ENCODE measurements at regions not wholly inside any gene's neighbourhood (a gene's known extent, or its start where the extent isn't known, plus 50 kb on each side); places are given as distances from the start of the nearest gene placed in this dataset.

DNA sequence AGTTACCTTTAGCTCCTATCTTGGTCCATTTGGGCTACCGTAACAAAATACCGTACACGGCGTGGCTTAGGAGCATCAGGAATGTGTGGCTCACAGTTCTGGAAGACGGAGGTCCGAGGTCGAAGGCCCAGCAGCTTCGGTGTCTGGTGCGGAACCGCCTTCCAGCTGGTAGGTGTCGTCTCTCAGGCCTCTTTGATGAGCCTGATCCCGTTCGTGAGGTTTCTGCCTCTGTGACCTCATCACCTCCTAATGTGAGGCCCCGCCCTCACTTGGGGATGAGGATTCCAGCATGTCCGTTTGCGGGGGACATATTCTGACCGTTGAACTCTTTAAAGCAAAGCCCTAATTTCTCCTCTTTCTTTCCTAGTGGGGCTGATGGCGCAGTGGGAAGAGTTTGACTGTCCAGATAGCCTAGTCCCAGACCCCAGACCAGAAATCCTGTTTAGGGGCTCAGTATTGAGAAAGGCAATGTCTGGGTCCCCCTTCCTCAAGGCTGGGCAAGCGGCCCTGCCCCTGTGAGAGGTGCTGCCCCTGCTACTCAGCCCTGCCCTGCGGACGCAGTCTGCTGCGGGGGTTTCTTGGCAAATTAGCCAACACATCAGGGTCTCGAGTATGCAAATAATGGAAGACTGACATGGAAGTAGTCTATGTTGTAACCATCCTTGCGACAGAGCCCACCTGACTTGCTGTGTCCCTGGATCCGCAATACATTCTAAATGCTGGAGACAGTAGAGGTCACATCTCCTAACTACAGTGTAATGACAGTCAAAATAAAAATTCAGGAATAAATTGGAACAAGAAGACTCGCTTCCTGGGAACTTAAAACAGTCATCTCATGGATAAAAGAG, 128.0 kb downstream of the ASB1 start:
- Histone ChIP-seq H3K27me3 (no peaks in the 10 kb centered on the region), H3K36me3 (no peaks in the 10 kb centered on the region), H3K4me3 (no peak overlapping the region), H3K4me1 (no peaks in the 10 kb centered on the region), H3K9me3 (no peaks in the 10 kb centered on the region), H3K27ac (no peak overlapping the region)
- TF ChIP-seq, protein P1, sequence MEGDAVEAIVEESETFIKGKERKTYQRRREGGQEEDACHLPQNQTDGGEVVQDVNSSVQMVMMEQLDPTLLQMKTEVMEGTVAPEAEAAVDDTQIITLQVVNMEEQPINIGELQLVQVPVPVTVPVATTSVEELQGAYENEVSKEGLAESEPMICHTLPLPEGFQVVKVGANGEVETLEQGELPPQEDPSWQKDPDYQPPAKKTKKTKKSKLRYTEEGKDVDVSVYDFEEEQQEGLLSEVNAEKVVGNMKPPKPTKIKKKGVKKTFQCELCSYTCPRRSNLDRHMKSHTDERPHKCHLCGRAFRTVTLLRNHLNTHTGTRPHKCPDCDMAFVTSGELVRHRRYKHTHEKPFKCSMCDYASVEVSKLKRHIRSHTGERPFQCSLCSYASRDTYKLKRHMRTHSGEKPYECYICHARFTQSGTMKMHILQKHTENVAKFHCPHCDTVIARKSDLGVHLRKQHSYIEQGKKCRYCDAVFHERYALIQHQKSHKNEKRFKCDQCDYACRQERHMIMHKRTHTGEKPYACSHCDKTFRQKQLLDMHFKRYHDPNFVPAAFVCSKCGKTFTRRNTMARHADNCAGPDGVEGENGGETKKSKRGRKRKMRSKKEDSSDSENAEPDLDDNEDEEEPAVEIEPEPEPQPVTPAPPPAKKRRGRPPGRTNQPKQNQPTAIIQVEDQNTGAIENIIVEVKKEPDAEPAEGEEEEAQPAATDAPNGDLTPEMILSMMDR (IDR thresholded peaks at IDR 0.05), result no peak
- no peak for FAIRE-seq
- intact Hi-C loops (cut with DNase I), result no loop called here
- WGBS, 2 donors, result 65 to 67% methylated on average over 26 of the region's 26 CpGs
- no peak for DNase-seq
- no peak for ATAC-seq

DNA sequence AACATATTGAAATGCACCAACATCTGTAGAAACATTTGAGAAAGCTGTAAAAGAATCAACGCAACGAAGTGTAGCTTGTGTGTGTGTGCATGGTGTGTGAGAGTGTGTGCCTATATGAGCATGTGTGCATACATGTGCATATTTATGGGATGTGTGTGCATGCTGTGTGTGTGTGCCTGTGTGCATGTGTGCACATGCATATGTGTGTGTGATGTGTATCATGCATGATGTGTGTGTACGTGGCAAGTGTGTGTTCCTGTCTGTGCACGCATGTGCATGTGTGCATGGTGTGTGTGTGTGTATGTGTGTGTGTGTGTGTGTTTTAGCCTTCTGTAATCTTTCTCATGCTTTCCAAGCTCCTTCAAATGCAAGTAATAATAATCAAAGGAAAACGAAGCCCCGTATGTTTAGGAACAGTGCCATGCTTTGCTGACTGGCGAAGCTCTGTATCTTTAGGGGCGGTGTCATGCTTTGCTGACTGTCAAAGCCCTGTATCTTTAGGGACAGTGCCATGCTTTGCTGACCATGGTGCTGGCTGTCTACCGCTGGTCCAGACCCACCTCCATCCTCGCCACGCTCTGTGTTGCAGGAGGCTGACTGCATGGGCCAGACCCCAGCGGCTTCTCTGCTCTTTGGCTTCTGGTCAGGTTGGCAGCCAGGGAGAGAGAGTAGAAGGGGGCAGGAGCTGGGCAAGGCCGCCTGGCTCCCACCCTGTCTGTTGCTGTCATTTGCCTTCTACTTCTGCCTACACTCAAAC, 129.2 kb downstream of the ASB1 start:
- H3K4me3 ChIP-seq, result no peak overlapping the region
- no peaks in the 10 kb centered on the region for H3K36me3 ChIP-seq
- DNase-seq, result no peak
- no peaks in the 10 kb centered on the region for H3K9me3 ChIP-seq
- no peak overlapping the region for H3K27ac ChIP-seq
- no peaks in the 10 kb centered on the region for H3K27me3 ChIP-seq
- WGBS, 2 donors, result 65 to 70% methylated on average over 13 of the region's 13 CpGs
- FAIRE-seq, result no peak
- TF ChIP-seq, protein P1 (IDR thresholded peaks at IDR 0.05), result no peak
- H3K4me1 ChIP-seq, result no peaks in the 10 kb centered on the region
- no peak for ATAC-seq
- intact Hi-C loops (cut with DNase I), result no loop called here

DNA sequence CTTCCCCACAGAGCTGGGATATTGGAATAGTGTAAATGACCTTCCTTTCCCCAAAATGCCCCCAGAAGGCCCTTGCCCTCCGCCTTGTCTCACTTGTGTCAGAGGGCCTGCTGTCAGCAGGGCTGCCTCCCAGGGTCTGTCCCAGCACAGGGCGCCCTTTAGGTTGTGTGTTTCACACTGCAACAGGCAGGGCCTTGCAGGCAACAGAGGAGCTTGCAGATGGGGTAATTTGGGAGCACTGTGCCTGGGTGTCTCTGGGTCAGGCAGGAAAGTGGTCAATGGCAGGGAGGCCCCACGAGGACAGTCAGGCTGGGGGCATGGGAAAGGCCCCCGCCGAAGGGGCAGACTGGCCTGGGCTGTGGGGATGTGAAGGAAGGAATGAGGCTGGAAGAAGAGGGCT, 130.7 kb downstream of the ASB1 start:
- WGBS, 2 donors, result 69 to 73% methylated on average over 5 of the region's 5 CpGs
- FAIRE-seq (no peak), DNase-seq (no peak), ATAC-seq (no peak)
- no peaks in the 10 kb centered on the region for H3K27me3 ChIP-seq
- TF ChIP-seq, protein P1 (IDR thresholded peaks at IDR 0.05), result no peak
- no peaks in the 10 kb centered on the region for H3K9me3 ChIP-seq
- intact Hi-C loops (cut with DNase I), result no loop called here
- H3K4me3 ChIP-seq, result no peak overlapping the region
- no peak overlapping the region for H3K27ac ChIP-seq
- no peaks in the 10 kb centered on the region for H3K36me3 ChIP-seq
- H3K4me1 ChIP-seq, result no peaks in the 10 kb centered on the region

DNA sequence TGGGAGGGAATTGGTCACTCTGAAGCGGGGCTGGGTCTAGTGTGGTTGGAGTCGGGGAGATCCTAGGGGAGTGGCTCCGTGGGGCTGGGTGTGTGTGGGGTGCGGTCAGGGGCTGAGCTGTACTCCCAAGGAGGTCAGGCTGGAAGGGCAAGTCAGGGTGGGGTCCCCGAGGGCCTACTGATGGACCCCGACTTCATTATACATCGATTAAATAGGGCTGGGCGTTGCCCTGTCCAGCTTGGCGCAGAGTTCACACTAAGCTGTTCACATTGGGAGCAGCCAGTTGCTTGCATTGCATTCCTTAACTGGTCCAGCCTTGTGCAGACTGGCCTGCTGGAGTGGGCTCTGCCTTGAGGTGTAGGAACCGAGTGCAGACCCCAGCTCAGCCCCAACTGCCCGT, 131.2 kb downstream of the ASB1 start:
- H3K9me3 ChIP-seq, result no peaks in the 10 kb centered on the region

More for the DNA sequence above, 131.2 kb downstream of the ASB1 start:
- no peak for DNase-seq
- H3K36me3 ChIP-seq, result no peaks in the 10 kb centered on the region
- no peak overlapping the region for H3K4me3 ChIP-seq
- ATAC-seq, result no peak
- no peak overlapping the region for H3K27ac ChIP-seq
- no peaks in the 10 kb centered on the region for H3K4me1 ChIP-seq
- FAIRE-seq, result no peak
- intact Hi-C loops (cut with DNase I), result no loop called here
- WGBS, 2 donors, result 69 to 75% methylated on average over 11 of the region's 11 CpGs
- TF ChIP-seq, protein P1 (IDR thresholded peaks at IDR 0.05), result no peak
- H3K27me3 ChIP-seq, result no peaks in the 10 kb centered on the region

Measured in pancreas (tissue), 10 donors.